HFFc6 (cell line): ENCODE measurements at regions not wholly inside any gene's neighbourhood (a gene's known extent, or its start where the extent isn't known, plus 50 kb on each side); places are given as distances from the start of the nearest gene placed in this dataset.

Source experiments
- DNase-seq: peaks from one replicate; pipeline ENCODE4 v3.0.0-alpha.2; 2018
- H3K27ac Mint-ChIP-seq: 2 replicates; pipeline ENCODE4 v1.8.0; 2020; ENCODE audit warnings: mild to moderate bottlenecking, mixed read lengths
- H3K27me3 Mint-ChIP-seq: 2 replicates; pipeline ENCODE4 v1.8.0; 2021; ENCODE audit warnings: mild to moderate bottlenecking, moderate library complexity, mixed read lengths; ENCODE audit not compliant: insufficient read depth
- H3K36me3 Mint-ChIP-seq: 2 replicates; pipeline ENCODE4 v1.8.0; 2021; ENCODE audit warnings: low read depth, mixed read lengths
- H3K4me1 Mint-ChIP-seq: 2 replicates; pipeline ENCODE4 v1.8.0; 2020; ENCODE audit warnings: low read depth, mixed read lengths
- H3K4me3 Mint-ChIP-seq: 2 replicates; pipeline ENCODE4 v1.8.0; 2020; ENCODE audit warnings: mild to moderate bottlenecking, moderate library complexity, mixed read lengths
- H3K9me3 Mint-ChIP-seq: 2 replicates; pipeline ENCODE4 v1.8.0; 2020; ENCODE audit warnings: mild to moderate bottlenecking, mixed read lengths
- TF ChIP-seq, protein P1 (sequence below): fragments of 200-600 bp; sonication (generic); IDR thresholded peaks from 2 replicates; pipeline ENCODE4 v1.5.0; 2021; ENCODE audit warnings: antibody characterized with exemption, mild to moderate bottlenecking

DNA sequence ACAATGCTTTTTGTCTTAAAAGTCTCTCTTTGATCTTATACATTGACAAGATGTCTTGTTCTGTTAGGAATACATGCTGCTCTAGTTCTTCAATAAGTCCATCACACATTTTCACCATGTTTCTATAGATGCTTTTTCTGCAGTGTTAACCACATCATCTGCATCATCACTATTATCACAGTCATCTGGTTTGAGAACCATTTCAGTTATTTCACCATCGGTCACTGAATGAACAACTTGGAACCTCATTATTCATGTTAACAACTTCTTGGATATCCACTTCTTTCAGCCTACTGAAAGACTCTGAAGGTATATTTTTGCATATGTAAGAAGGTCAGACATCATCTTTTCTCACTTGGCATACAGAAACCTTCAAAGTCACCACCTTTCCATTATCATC is 975.2 kb downstream of the STIM2 start:
- H3K4me1 Mint-ChIP-seq, result peaks cover 18% of the 10 kb centered on the region
- TF ChIP-seq, protein P1, sequence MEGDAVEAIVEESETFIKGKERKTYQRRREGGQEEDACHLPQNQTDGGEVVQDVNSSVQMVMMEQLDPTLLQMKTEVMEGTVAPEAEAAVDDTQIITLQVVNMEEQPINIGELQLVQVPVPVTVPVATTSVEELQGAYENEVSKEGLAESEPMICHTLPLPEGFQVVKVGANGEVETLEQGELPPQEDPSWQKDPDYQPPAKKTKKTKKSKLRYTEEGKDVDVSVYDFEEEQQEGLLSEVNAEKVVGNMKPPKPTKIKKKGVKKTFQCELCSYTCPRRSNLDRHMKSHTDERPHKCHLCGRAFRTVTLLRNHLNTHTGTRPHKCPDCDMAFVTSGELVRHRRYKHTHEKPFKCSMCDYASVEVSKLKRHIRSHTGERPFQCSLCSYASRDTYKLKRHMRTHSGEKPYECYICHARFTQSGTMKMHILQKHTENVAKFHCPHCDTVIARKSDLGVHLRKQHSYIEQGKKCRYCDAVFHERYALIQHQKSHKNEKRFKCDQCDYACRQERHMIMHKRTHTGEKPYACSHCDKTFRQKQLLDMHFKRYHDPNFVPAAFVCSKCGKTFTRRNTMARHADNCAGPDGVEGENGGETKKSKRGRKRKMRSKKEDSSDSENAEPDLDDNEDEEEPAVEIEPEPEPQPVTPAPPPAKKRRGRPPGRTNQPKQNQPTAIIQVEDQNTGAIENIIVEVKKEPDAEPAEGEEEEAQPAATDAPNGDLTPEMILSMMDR, result no peak
- H3K27me3 Mint-ChIP-seq, result no peaks in the 10 kb centered on the region
- H3K27ac Mint-ChIP-seq, result peak overlapping the region; percentile 45
- H3K4me3 Mint-ChIP-seq, result peak overlapping the region; percentile 27; the same call in 1 of the 2 replicates
- no peaks in the 10 kb centered on the region for H3K9me3 Mint-ChIP-seq
- DNase-seq, result no peak
- no peaks in the 10 kb centered on the region for H3K36me3 Mint-ChIP-seq

- TF ChIP-seq, protein P1, result no peak
- Mint-ChIP-seq H3K27ac (peak overlapping the region; percentile 45), H3K4me1 (peaks cover 18% of the 10 kb centered on the region), H3K36me3 (peaks cover 5% of the 10 kb centered on the region; the same call in 1 of the 2 replicates), H3K4me3 (peak overlapping the region; percentile 27; the same call in 1 of the 2 replicates), H3K27me3 (peaks cover 3% of the 10 kb centered on the region; the same call in 1 of the 2 replicates), H3K9me3 (no peaks in the 10 kb centered on the region)
- DNase-seq, result peak; percentile 72
These were observed 975.9 kb downstream of the STIM2 start for GRCh38 chr4:27836523-27836922.

- Mint-ChIP-seq H3K4me1 (peaks cover 24% of the 10 kb centered on the region), H3K27ac (no peak overlapping the region), H3K4me3 (no peak overlapping the region), H3K27me3 (peaks cover 6% of the 10 kb centered on the region; the same call in 1 of the 2 replicates), H3K9me3 (no peaks in the 10 kb centered on the region), H3K36me3 (peaks cover 7% of the 10 kb centered on the region; the same call in 1 of the 2 replicates)
- TF ChIP-seq, protein P1, result no peak
- DNase-seq, result no peak
These were observed 983.1 kb downstream of the STIM2 start for GRCh38 chr4:27843776-27844175.

GRCh38 chr4:27844376-27844775 is 983.7 kb downstream of the STIM2 start:
- TF ChIP-seq, protein P1, result no peak
- peaks cover 7% of the 10 kb centered on the region; the same call in 1 of the 2 replicates for H3K36me3 Mint-ChIP-seq
- peaks cover 30% of the 10 kb centered on the region for H3K4me1 Mint-ChIP-seq
- no peak for DNase-seq
- H3K27ac Mint-ChIP-seq, result no peak overlapping the region
- peaks cover 6% of the 10 kb centered on the region; the same call in 1 of the 2 replicates for H3K27me3 Mint-ChIP-seq
- no peaks in the 10 kb centered on the region for H3K9me3 Mint-ChIP-seq
- no peak overlapping the region for H3K4me3 Mint-ChIP-seq

GRCh38 chr4:27846951-27847350 is 986.3 kb downstream of the STIM2 start:
- Mint-ChIP-seq H3K27ac (no peak overlapping the region), H3K9me3 (no peaks in the 10 kb centered on the region), H3K4me1 (peaks cover 32% of the 10 kb centered on the region), H3K4me3 (no peak overlapping the region), H3K36me3 (no peaks in the 10 kb centered on the region), H3K27me3 (no peaks in the 10 kb centered on the region)
- TF ChIP-seq, protein P1, result no peak
- DNase-seq, result no peak
